ENCODE measurements at regions not wholly inside any gene's neighbourhood (a gene's known extent, or its start where the extent isn't known, plus 50 kb on each side); places are given as distances from the start of the nearest gene placed in this dataset.
"Not testable (repeated sequence)": the region's sequence is repeated elsewhere in the genome, so short reads cannot be mapped to it uniquely, and the experiment has no call there.

DNA sequence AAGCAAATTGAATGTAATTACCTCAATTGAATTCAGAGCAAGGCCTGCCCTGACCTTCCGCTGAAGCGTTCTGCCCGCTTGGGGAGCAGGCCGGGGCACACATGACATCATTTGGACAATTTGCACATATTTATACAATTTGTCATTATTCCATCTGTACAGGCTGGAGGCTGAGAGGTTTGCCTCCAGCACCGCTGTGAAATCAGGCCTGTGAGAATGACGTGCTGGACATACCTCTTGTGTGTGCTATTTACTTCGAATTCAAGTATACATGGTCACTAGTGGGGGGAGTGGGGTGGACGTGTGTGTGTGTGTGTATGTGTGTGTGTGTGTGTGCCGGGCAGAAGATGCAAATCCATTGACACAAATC lies 285.6 kb downstream of the SHOX start:
- no peaks in the 10 kb centered on the region for H4K20me1 ChIP-seq (ENCODE audit: insufficient read depth)
- no peaks in the 10 kb centered on the region for H3K27me3 ChIP-seq (replicated peaks; ENCODE audit: insufficient read depth)
- H3K79me2 ChIP-seq (ENCODE audit: insufficient read depth): no peaks in the 10 kb centered on the region
- no peak overlapping the region for H3K27ac ChIP-seq
- no peak overlapping the region for H3K4me3 ChIP-seq
- no peak overlapping the region for H2AFZ ChIP-seq
- no peaks in the 10 kb centered on the region for H3K4me1 ChIP-seq (ENCODE audit: insufficient read depth)
- DNase-seq: peak; percentile 2
- H3K9me2 ChIP-seq (ENCODE audit: insufficient read depth): no peaks in the 10 kb centered on the region
- H3K36me3 ChIP-seq (ENCODE audit: low read depth): no peaks in the 10 kb centered on the region
- WGBS, 2 experiments (ENCODE audit: low coverage in 1 of 2, low lambda C conversion rate in 2 of 2, missing lambda C conversion rate in 2 of 2): 18 to 23% methylated on average over 9 of the region's 9 CpGs
- no peak overlapping the region for H3K4me2 ChIP-seq (ENCODE audit: unreplicated experiment)
- H3K9me3 ChIP-seq (ENCODE audit: low read depth): no peaks in the 10 kb centered on the region
- H3F3A ChIP-seq (ENCODE audit: insufficient read depth): no peaks in the 10 kb centered on the region
- in situ Hi-C loops (cut with MboI): no loop called here
- TF ChIP-seq EZH2phosphoT487 (IDR thresholded peaks at IDR 0.05; ENCODE audit: insufficient read depth, low read depth): no peak
- no peak for TF ChIP-seq EZH2 (IDR thresholded peaks at IDR 0.05; ENCODE audit: insufficient read depth, poor library complexity, severe bottlenecking)
- H3K9ac ChIP-seq: no peak overlapping the region

DNA sequence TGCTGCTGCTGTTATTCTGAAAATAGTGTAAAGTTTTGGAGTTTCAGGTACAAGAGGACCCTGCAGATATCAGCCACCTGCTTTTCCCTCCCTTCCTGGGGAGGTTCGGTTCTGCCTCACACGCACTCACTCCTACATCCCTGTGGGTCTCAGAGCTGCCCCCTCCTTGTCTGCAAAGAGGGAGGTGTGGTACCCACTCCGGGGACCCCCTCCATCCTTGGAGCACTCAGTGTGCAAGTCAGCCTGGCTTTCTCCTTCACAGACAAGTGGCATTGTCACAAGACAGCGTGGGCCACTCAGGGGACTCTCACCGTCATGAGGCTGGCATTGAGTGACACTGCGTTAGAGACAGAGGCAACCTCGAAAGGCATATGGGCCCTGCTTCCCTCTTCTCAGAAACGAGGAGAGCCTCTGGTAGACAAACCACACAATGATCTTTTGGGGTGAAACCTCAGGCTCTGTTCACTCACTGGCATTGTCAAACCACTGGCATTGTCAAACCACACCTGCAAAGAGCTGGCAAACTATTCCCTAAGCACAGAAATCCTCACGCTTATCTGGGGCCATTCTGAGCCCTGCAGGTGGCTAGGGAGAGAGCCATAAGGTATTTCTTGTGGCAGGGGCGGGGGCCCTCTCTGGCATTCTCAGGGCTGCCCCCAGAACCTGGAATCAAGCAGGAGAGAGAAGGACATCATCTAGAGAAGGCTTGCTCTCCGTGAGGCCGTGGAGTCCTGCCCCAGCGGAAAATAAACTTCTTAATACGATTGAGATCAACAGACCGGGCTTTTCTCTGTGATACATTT lies 285.0 kb downstream of the SHOX start:
- Histone ChIP-seq H3K27me3 (replicated peaks; ENCODE audit: insufficient read depth) (no peaks in the 10 kb centered on the region), H3K36me3 (ENCODE audit: low read depth) (no peaks in the 10 kb centered on the region), H3F3A (ENCODE audit: insufficient read depth) (no peaks in the 10 kb centered on the region), H3K4me2 (ENCODE audit: unreplicated experiment) (no peak overlapping the region), H3K4me1 (ENCODE audit: insufficient read depth) (no peaks in the 10 kb centered on the region), H2AFZ (no peak overlapping the region), H4K20me1 (ENCODE audit: insufficient read depth) (no peaks in the 10 kb centered on the region), H3K79me2 (ENCODE audit: insufficient read depth) (no peaks in the 10 kb centered on the region), H3K9me3 (ENCODE audit: low read depth) (no peaks in the 10 kb centered on the region), H3K4me3 (no peak overlapping the region), H3K27ac (no peak overlapping the region), H3K9ac (no peak overlapping the region), H3K9me2 (ENCODE audit: insufficient read depth) (no peaks in the 10 kb centered on the region)
- no peak for DNase-seq
- TF ChIP-seq EZH2 (IDR thresholded peaks at IDR 0.05; ENCODE audit: insufficient read depth, poor library complexity, severe bottlenecking) (no peak), EZH2phosphoT487 (IDR thresholded peaks at IDR 0.05; ENCODE audit: insufficient read depth, low read depth) (no peak)
- in situ Hi-C loops (cut with MboI): no loop called here
- 41% methylated on average over 15 of the region's 15 CpGs for WGBS, 2 experiments (ENCODE audit: low coverage in 1 of 2, low lambda C conversion rate in 2 of 2, missing lambda C conversion rate in 2 of 2)

DNA sequence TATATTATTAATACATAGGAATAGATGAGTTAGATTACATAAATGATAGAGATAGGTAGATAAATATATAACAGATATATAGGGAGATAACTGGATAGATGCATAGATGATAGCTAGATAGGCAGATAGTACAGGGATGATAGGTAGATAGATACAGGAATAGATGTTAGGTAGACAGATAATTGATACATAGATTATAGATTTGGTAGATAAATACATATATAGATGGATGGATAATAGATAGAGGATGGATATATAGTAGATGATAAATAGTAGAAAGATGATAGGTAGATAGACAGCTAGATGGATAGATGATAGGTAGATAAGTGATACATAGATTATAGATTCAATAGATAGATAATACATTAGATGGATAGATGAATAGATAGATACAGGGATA lies 283.6 kb downstream of the SHOX start:
- Histone ChIP-seq H2AFZ (no peak overlapping the region), H3K4me1 (ENCODE audit: insufficient read depth) (no peaks in the 10 kb centered on the region), H3K4me2 (ENCODE audit: unreplicated experiment) (no peak overlapping the region), H4K20me1 (ENCODE audit: insufficient read depth) (no peaks in the 10 kb centered on the region), H3K9me3 (ENCODE audit: low read depth) (no peaks in the 10 kb centered on the region), H3F3A (ENCODE audit: insufficient read depth) (no peaks in the 10 kb centered on the region), H3K9me2 (ENCODE audit: insufficient read depth) (no peaks in the 10 kb centered on the region), H3K79me2 (ENCODE audit: insufficient read depth) (no peaks in the 10 kb centered on the region), H3K9ac (no peak overlapping the region), H3K27ac (no peak overlapping the region), H3K27me3 (replicated peaks; ENCODE audit: insufficient read depth) (no peaks in the 10 kb centered on the region), H3K4me3 (no peak overlapping the region), H3K36me3 (ENCODE audit: low read depth) (no peaks in the 10 kb centered on the region)
- in situ Hi-C loops (cut with MboI): no loop called here
- no peak for DNase-seq
- no peak for TF ChIP-seq EZH2 (IDR thresholded peaks at IDR 0.05; ENCODE audit: insufficient read depth, poor library complexity, severe bottlenecking)
- no peak for TF ChIP-seq EZH2phosphoT487 (IDR thresholded peaks at IDR 0.05; ENCODE audit: insufficient read depth, low read depth)

DNA sequence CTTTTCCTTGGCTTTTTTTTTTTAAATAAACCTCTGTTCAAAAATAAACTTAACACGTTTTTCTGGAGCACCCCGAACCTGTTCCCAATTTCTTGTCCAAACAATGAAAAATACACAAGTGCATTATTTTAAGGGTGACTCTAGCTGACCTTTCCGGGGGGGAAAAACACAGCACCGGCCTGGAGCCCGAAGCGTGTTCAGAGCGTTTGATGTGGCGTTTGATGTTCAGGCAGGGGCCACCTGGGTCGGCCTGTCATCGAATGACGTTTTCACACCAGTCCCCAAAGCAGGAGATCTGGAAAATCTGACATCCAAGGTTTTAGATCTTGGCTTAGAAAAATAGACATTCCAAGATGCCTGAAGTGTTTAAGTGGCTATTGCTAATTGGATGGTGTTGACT lies 282.1 kb downstream of the SHOX start:
- no peak for DNase-seq
- Histone ChIP-seq H3K9me2 (ENCODE audit: insufficient read depth) (no peaks in the 10 kb centered on the region), H3F3A (ENCODE audit: insufficient read depth) (no peaks in the 10 kb centered on the region), H3K4me3 (no peak overlapping the region), H3K27me3 (replicated peaks; ENCODE audit: insufficient read depth) (no peaks in the 10 kb centered on the region), H4K20me1 (ENCODE audit: insufficient read depth) (no peaks in the 10 kb centered on the region), H3K79me2 (ENCODE audit: insufficient read depth) (no peaks in the 10 kb centered on the region), H3K9me3 (ENCODE audit: low read depth) (no peaks in the 10 kb centered on the region), H3K4me1 (ENCODE audit: insufficient read depth) (no peaks in the 10 kb centered on the region), H3K36me3 (ENCODE audit: low read depth) (no peaks in the 10 kb centered on the region), H3K27ac (no peak overlapping the region), H2AFZ (no peak overlapping the region), H3K9ac (no peak overlapping the region), H3K4me2 (ENCODE audit: unreplicated experiment) (no peak overlapping the region)
- WGBS, 2 experiments (ENCODE audit: low coverage in 1 of 2, low lambda C conversion rate in 2 of 2, missing lambda C conversion rate in 2 of 2): 24 to 31% methylated on average over 11 of the region's 11 CpGs
- TF ChIP-seq EZH2phosphoT487 (IDR thresholded peaks at IDR 0.05; ENCODE audit: insufficient read depth, low read depth) (no peak), EZH2 (IDR thresholded peaks at IDR 0.05; ENCODE audit: insufficient read depth, poor library complexity, severe bottlenecking) (no peak)
- in situ Hi-C loops (cut with MboI): no loop called here

DNA sequence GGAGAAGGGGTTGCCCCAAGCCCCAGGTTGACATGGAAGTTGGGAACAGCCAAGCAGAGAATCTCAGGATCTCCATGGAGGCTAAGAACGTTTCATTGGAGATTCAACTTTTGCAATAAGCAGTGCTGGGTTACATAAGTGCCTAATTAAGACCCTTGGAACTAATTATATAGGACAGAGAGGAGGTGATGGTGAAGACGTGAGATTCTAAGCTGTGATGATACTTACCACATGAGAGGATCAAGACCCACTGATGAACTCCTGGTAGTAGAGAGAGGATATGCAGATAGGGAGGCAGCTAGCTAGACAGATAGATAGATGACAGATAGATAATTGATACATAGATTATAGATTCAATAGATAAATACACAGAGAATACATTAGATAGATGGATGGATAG lies 278.5 kb downstream of the SHOX start:
- H3K4me1 ChIP-seq (ENCODE audit: insufficient read depth); H4K20me1 ChIP-seq (ENCODE audit: insufficient read depth); H3F3A ChIP-seq (ENCODE audit: insufficient read depth); H2AFZ ChIP-seq; H3K79me2 ChIP-seq (ENCODE audit: insufficient read depth); H3K4me2 ChIP-seq (ENCODE audit: unreplicated experiment); H3K9me2 ChIP-seq (ENCODE audit: insufficient read depth); H3K27ac ChIP-seq; H3K36me3 ChIP-seq (ENCODE audit: low read depth); in situ Hi-C loops (cut with MboI); H3K4me3 ChIP-seq; DNase-seq; H3K9me3 ChIP-seq (ENCODE audit: low read depth); H3K9ac ChIP-seq; H3K27me3 ChIP-seq (replicated peaks; ENCODE audit: insufficient read depth): not testable (repeated sequence)
- WGBS, 2 experiments (ENCODE audit: low coverage in 1 of 2, low lambda C conversion rate in 2 of 2, missing lambda C conversion rate in 2 of 2): 0 to 4% methylated on average over 2 of the region's 2 CpGs
